Bronchial epithelial cell (primary cell): ENCODE measurements at regions not wholly inside any gene's neighbourhood (a gene's known extent, or its start where the extent isn't known, plus 50 kb on each side); places are given as distances from the start of the nearest gene placed in this dataset.

Experiments used
- DNase-seq: peaks from one replicate; pipeline ENCODE4 v3.0.0-alpha.2; 2010; ENCODE audit warnings: low read depth
- FAIRE-seq: peaks from 2 replicates; lab custom pipeline; 2011; peaks lifted over from hg19 to GRCh38; lab: Jason Lieb, UNC
- H3K27me3 ChIP-seq: 2 replicates; pipeline ENCODE4 v1.5.1; 2011; ENCODE audit warnings: low read length; ENCODE audit not compliant: control insufficient read depth, insufficient read depth
- H3K36me3 ChIP-seq: 2 replicates; pipeline ENCODE4 v1.5.1; 2011; ENCODE audit warnings: low read length; ENCODE audit not compliant: control insufficient read depth, insufficient read depth
- H3K4me3 ChIP-seq: 2 replicates; pipeline ENCODE4 v1.5.1; 2011; ENCODE audit warnings: mild to moderate bottlenecking, low read depth, low read length, control low read depth
- TF ChIP-seq, protein P1 (sequence below): IDR thresholded peaks from 2 replicates; pipeline ENCODE4 v1.5.1; 2011; ENCODE audit warnings: mild to moderate bottlenecking, moderate library complexity, low read length, control low read depth, inconsistent platforms; ENCODE audit not compliant: insufficient read depth, severe bottlenecking

DNA sequence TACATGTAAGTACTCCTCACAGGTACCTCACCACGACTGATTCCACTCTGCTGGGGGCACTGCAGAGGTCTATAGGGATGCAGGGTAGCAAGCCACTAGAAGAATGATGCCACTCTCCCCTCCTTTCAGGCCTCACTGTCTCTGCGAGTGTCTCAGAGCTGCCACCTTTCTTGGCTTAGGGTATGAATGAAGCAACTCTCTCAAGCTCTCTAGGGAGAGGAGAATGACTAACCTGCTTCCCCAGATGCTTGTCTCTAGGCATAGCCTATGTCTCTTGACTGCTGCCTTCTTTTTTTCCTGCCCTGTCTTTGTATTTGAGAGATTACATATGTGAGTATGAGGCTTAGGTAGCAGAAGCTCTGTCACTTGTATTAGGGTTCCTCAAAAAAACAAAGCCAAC lies 566.5 kb upstream of the ATP2B1 start:
- DNase-seq (peak; percentile 12), FAIRE-seq (no peak)
- Histone ChIP-seq H3K36me3 (no peaks in the 10 kb centered on the region), H3K4me3 (no peak overlapping the region), H3K27me3 (no peaks in the 10 kb centered on the region)
- TF ChIP-seq, protein P1, sequence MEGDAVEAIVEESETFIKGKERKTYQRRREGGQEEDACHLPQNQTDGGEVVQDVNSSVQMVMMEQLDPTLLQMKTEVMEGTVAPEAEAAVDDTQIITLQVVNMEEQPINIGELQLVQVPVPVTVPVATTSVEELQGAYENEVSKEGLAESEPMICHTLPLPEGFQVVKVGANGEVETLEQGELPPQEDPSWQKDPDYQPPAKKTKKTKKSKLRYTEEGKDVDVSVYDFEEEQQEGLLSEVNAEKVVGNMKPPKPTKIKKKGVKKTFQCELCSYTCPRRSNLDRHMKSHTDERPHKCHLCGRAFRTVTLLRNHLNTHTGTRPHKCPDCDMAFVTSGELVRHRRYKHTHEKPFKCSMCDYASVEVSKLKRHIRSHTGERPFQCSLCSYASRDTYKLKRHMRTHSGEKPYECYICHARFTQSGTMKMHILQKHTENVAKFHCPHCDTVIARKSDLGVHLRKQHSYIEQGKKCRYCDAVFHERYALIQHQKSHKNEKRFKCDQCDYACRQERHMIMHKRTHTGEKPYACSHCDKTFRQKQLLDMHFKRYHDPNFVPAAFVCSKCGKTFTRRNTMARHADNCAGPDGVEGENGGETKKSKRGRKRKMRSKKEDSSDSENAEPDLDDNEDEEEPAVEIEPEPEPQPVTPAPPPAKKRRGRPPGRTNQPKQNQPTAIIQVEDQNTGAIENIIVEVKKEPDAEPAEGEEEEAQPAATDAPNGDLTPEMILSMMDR = no peak

DNA sequence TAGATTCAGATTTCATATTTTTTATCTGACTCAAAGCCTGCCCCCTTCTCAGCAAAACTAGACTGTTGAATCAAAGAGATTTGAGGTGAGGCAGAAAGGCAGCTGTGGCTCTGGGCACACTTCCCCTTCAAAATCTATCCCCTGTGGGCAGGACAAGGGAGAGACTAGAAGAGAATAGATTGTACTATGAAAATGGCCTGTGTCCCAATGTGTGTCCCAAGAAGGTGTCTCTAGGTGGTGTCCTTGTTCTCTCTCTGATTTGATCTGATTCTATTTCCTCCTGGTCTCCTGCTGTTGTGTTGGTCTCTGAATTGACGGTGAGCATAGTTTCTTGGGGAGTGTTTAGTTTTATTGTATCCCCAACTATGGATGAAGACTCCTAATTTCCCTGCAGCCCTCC lies 565.8 kb upstream of the ATP2B1 start:
- H3K27me3 ChIP-seq = no peaks in the 10 kb centered on the region
- TF ChIP-seq, protein P1 = no peak
- no peak overlapping the region for H3K4me3 ChIP-seq
- no peak for FAIRE-seq
- DNase-seq = no peak
- H3K36me3 ChIP-seq = no peaks in the 10 kb centered on the region

DNA sequence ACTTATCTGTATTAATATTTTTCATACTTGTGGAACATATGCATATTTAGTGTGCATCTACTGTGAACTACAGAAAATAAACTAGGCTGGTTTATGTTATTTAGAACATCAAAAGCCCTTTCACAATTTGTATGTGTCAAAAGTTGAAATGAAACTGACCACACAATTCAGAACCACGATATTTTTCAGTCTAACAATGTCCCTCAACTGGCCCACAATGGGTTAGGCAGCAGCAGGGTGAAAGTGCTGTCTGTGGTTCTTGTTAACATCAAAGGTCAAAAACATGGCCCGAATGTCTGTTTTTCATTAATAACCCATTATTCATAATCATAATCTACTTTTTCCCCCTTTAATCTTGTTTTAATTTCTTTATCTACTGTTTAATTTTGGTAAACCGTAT lies 559.9 kb upstream of the ATP2B1 start:
- Histone ChIP-seq H3K36me3 (no peaks in the 10 kb centered on the region), H3K27me3 (no peaks in the 10 kb centered on the region), H3K4me3 (no peak overlapping the region)
- DNase-seq = no peak
- TF ChIP-seq, protein P1 = no peak
- no peak for FAIRE-seq

DNA sequence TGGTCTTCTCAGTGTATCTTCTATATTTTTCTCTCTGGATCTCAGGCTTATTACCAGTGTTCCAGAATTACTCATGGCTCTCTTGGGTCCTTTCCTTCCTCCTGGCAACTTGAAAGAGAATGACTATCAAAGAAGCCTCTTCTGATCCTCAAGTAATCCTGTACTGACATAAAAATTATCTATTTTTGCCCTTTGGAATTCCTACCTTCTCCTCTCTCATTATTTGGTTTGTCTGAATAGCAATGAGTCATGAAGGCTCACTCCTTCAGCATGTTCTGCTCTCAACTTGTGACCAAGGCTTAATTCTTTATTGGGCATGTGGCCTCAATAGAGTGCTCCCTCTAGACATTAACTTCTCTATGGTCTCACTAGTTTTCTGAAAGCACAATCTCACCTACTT lies 553.6 kb upstream of the ATP2B1 start:
- Histone ChIP-seq H3K36me3 (no peaks in the 10 kb centered on the region), H3K27me3 (no peaks in the 10 kb centered on the region), H3K4me3 (no peak overlapping the region)
- TF ChIP-seq, protein P1 = no peak
- peak; percentile 44 for DNase-seq
- FAIRE-seq = no peak

DNA sequence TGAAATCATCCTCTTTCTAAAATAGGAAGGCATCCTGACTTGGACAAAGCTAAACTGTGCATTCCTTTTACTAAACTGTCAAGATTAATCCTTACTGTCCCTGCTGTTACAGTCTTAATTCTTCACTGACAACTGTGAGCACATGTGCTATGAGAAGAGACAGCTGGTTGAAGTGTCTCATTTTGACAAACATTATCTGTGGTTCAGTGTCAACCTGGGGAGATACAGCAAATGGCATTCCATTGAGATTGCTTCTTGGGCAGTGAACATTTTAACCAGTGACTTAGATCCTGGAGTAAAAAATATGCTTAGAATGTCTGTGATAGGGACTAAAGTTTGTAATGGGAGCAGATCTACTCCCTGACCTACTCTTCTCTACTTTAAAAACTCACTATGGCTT lies 552.6 kb upstream of the ATP2B1 start:
- FAIRE-seq (no peak), DNase-seq (no peak)
- Histone ChIP-seq H3K27me3 (no peaks in the 10 kb centered on the region), H3K4me3 (no peak overlapping the region), H3K36me3 (no peaks in the 10 kb centered on the region)
- TF ChIP-seq, protein P1 = no peak

DNA sequence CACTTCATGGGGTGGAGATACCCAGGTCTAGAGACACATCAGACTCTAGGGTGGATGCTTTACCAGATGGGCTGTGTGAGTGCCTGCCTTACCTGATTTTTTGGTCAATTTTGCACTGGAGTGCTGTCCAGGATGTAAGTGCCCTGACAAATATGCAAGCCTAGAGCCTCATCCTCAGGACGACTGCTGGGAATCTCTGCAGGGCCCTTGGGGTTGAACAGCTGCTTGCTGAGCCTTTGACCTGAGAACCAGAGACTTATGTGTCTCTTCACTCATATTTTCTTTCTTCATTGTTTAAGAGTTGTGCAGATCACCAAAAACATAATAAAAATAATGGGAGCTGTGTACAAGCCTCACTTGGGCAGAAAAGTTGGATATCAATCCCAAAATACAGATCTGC lies 551.5 kb upstream of the ATP2B1 start:
- no peaks in the 10 kb centered on the region for H3K27me3 ChIP-seq
- H3K36me3 ChIP-seq = no peaks in the 10 kb centered on the region
- no peak for FAIRE-seq
- TF ChIP-seq, protein P1 = no peak
- DNase-seq = no peak
- no peak overlapping the region for H3K4me3 ChIP-seq
